NCI-H187 treated with DMSO at 0.1 percent for 48 hours (cell line): ENCODE measurements at regions not wholly inside any gene's neighbourhood (a gene's known extent, or its start where the extent isn't known, plus 50 kb on each side); places are given as distances from the start of the nearest gene placed in this dataset.
"Not testable (repeated sequence)": the region's sequence is repeated elsewhere in the genome, so short reads cannot be mapped to it uniquely, and the experiment has no call there.

Source experiments
- DNase-seq: peaks from one replicate; lab custom pipeline; 2025; lab: John Stamatoyannopoulos, UW

GRCh38 chr1:194707074-194707473, 1520.7 kb upstream of the B3GALT2 start:
- DNase-seq = no peak

DNA sequence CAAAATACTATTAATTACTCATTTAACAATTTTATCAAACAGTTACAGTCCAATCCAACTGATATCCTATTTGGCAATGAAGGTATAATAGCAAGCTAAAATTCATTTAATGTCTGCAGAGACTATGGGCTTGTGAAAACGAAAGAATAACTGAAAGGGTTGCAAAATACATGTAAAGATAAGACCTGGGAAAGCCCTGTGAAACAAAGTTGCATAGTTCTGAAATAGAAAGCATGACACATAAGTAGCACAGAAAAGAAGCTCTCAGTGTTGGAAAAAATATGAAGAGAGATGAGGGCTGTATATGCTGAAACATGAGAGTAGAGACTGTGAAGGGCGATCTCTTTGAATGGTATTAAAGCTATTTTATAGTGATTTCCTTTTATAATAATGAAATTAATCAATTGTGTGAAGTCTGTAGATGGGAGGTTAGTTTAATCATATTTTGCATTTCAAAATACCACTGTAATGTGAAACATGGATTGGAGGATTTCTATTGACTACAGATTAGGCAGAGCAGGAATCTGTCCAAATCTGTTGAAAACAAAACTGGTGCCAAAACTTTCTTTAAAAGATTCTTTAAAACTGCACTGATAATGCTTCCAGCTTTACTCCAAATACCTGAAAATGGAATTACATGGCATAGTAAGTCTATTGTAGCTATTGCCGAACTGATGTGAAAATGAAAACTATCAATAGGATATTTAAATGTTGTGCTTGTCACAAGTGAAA, 1518.9 kb upstream of the B3GALT2 start:
- no peak for DNase-seq

- no peak for DNase-seq
Measured at GRCh38 chr1:194698908-194699318, 1512.5 kb upstream of the B3GALT2 start.

- no peak for DNase-seq
Measured at GRCh38 chr1:194693244-194693643, 1506.8 kb upstream of the B3GALT2 start.

- DNase-seq = no peak
Measured at GRCh38 chr1:194684636-194685035, 1498.2 kb upstream of the B3GALT2 start.

GRCh38 chr1:194658090-194658439, 1471.7 kb upstream of the B3GALT2 start:
- DNase-seq = no peak

DNA sequence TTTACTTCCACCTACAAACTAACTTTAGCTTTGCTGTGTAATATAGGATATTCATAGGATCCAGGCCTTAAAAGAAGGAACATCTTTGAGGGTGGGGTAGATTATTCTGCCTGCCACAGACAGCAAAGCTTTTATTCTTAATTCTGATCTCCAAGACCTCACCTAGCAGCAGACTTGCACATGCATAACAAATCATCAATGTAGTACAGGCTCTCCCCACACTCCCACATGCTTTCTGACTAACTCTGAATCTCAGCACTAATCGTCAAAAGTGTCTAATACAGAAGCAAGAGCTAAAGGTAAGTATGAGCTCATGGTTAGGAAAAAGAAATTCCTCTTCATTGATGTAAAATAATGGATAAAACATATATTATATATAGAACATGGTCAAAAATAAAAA, 1468.5 kb upstream of the B3GALT2 start:
- DNase-seq = no peak

DNA sequence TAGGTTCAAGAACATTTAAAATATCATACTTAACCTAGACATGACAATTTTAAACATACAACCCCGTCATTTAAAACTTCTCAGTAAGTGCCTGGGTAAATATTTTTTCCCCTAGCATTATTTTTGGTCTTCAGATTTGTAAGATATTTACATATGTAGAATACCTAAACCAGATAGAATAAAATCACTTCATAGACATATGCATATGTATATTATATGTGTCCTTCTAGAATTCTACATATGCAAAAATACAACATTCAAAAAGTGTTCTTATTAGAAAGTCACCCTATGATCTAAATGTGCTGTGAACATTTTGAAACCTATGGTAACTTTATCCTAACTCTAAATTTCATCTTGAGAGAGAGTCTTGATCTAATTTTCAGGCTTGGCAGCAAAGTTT, 1467.0 kb upstream of the B3GALT2 start:
- DNase-seq = no peak

DNA sequence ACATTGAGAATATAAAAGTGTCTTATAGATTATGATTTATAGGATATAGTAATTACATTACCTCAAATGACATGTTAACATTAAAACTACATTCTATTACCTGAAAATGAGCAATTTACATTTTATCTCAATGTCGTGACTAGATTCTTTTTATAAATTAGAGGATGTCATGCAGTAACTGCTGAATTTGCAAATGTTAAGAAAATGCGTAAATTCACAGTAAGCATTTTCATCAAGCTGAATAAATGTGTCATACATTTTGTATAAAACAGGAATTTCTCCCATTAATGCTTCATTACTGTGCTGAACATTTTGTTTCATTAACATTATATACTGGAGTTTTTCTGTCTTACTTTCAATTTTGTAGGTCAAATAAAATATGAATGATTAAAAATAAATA, 1460.7 kb upstream of the B3GALT2 start:
- no peak for DNase-seq

DNA sequence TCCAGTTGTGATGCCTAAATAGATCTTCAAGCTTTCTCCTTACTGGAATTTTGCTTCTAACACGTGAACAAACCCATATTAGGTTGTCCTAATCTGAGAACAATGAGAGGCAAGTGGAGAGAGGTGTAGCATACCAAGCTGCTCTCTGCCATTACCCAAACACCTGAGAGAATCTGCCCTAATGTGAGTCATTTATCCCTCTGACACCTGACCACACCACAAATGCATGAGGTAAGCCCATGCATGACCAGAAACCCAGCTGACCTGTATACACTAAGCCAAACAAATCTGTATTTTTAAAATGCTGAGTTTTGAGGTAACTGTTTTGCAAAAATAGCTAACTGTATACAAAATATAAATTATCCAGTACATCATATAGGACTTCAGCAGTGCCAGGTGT, 1458.1 kb upstream of the B3GALT2 start:
- no peak for DNase-seq

DNA sequence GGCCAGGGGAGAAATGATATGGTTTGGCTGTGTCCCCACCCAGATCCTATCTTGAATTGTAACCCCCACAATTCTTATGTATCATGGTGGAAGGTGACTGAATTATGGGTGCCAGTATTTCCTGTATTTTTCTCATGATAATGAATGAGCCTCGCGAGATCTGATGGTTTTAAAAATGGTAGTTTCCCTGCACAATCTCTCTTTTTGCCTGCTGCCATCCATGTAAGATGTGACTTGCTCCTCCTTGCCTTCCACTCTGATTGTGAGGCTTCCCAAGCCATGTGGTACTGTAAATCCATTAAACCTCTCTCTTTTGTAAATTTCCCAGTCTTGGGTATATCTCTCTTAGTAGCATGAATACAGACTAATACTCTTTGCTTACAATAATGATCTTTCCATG, 1453.9 kb upstream of the B3GALT2 start:
- no peak for DNase-seq

GRCh38 chr1:194629011-194629410, 1442.6 kb upstream of the B3GALT2 start:
- DNase-seq = no peak

GRCh38 chr1:194624833-194625232, 1438.4 kb upstream of the B3GALT2 start:
- no peak for DNase-seq

GRCh38 chr1:194618101-194618500, 1431.7 kb upstream of the B3GALT2 start:
- DNase-seq = no peak

GRCh38 chr1:194617272-194617671, 1430.9 kb upstream of the B3GALT2 start:
- not testable (repeated sequence) for DNase-seq

GRCh38 chr1:194616835-194617234, 1430.4 kb upstream of the B3GALT2 start:
- no peak for DNase-seq

DNA sequence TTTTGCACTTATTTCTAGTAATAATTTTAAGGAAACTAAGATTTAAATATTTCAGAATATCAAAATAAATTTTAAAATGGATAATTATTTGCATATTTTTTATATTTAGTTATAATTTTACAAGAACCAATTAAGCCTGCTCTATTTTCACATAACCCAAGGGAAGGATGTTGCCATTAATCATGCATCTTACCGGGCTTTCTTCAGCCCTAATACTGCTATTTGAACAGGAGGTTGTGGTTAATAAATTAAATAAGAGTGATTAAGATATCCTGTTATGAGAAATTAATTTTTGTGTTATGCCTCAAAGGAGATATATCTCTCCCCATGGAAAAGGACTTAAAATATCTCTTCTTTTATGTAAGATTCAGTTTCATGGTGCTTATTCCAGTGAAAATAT, 1415.8 kb upstream of the B3GALT2 start:
- DNase-seq = no peak

- no peak for DNase-seq
Measured at GRCh38 chr1:194600716-194601115, 1414.3 kb upstream of the B3GALT2 start.

GRCh38 chr1:194598098-194598497, 1411.7 kb upstream of the B3GALT2 start:
- no peak for DNase-seq

GRCh38 chr1:194586302-194586701, 1399.9 kb upstream of the B3GALT2 start:
- DNase-seq = no peak

- no peak for DNase-seq
Measured at GRCh38 chr1:194584052-194584451, 1397.6 kb upstream of the B3GALT2 start.

- DNase-seq = no peak
Measured at GRCh38 chr1:194570476-194570875, 1384.1 kb upstream of the B3GALT2 start.

GRCh38 chr1:194568610-194569009, 1382.2 kb upstream of the B3GALT2 start:
- no peak for DNase-seq

DNA sequence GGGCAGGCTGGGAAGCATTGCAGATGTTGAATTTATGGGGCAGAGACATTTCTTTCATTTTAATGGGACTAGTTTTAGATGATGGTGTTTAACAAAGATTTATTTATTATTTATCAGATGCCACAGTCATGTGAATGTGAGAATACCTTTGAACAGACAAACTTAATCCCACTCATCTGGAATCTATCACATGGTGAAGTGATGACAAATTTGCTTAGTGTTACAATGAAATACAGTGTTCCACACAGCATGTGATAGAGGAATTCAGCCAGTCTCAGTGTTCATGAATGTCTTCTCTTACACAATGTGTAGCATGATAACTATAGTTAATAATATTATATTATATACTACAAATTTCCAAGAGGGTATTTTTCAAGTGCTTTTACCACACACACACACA, 1361.7 kb upstream of the B3GALT2 start:
- no peak for DNase-seq

- DNase-seq = no peak
Measured at GRCh38 chr1:194544012-194544411, 1357.6 kb upstream of the B3GALT2 start.
